HepG2 (cell line): ENCODE measurements at regions not wholly inside any gene's neighbourhood (a gene's known extent, or its start where the extent isn't known, plus 50 kb on each side); places are given as distances from the start of the nearest gene placed in this dataset.

Experiments
- ARID4A ChIP-seq: sonication (generic); formaldehyde crosslinking; IDR thresholded peaks from 2 replicates; pipeline ENCODE4 v1.5.0; 2020; ENCODE audit warnings: mild to moderate bottlenecking, missing genetic modification reagents, borderline replicate concordance
- CTCF ChIP-seq: sonication (generic); formaldehyde crosslinking; IDR thresholded peaks from 2 replicates; pipeline ENCODE4 v1.5.0; 2020; ENCODE audit warnings: mild to moderate bottlenecking, missing genetic modification reagents, moderate library complexity
- DR1 ChIP-seq: sonication (generic); formaldehyde crosslinking; IDR thresholded peaks from 2 replicates; pipeline ENCODE4 v1.8.0; 2021; ENCODE audit warnings: mild to moderate bottlenecking, missing genetic modification reagents, inconsistent platforms
- HNF4A ChIP-seq: sonication (generic); formaldehyde crosslinking; IDR thresholded peaks from 2 replicates; pipeline ENCODE4 v1.4.0; 2020; ENCODE audit warnings: missing genetic modification reagents
- HNRNPL ChIP-seq: fragments of 200-400 bp; formaldehyde crosslinking; IDR thresholded peaks from 2 replicates; pipeline ENCODE4 v1.6.1; 2017; ENCODE audit warnings: mild to moderate bottlenecking, low read depth, low read length
- MLXIP ChIP-seq: sonication (generic); formaldehyde crosslinking; IDR thresholded peaks from 2 replicates; pipeline ENCODE4 v1.9.0; 2021; ENCODE audit warnings: missing genetic modification reagents, borderline replicate concordance
- NR2F6 ChIP-seq, 2 experiments: IDR thresholded peaks; 2 replicates each; pipeline ENCODE4 v1.6.1; 2016; ENCODE audit warnings: antibody characterized with exemption in 1 of 2, mild to moderate bottlenecking in 1 of 2
- PAXIP1 ChIP-seq: sonication (generic); formaldehyde crosslinking; conservative IDR thresholded peaks from 2 replicates; pipeline ENCODE4 v1.4.0; 2020; ENCODE audit warnings: mild to moderate bottlenecking, missing genetic modification reagents, moderate library complexity
- REL ChIP-seq: sonication (generic); formaldehyde crosslinking; conservative IDR thresholded peaks from 2 replicates; pipeline ENCODE4 v1.8.0; 2022; ENCODE audit warnings: mild to moderate bottlenecking, missing genetic modification reagents, moderate library complexity
- RXRA ChIP-seq: sonication (generic); formaldehyde crosslinking; IDR thresholded peaks from 2 replicates; pipeline ENCODE4 v1.5.1; 2020; ENCODE audit warnings: missing genetic modification reagents
- SALL1 ChIP-seq: sonication (generic); formaldehyde crosslinking; IDR thresholded peaks from 2 replicates; pipeline ENCODE4 v1.8.0; 2022; ENCODE audit warnings: mild to moderate bottlenecking, missing genetic modification reagents
- ZFY ChIP-seq: sonication (generic); formaldehyde crosslinking; IDR thresholded peaks from 2 replicates; pipeline ENCODE4 v1.4.0; 2020; ENCODE audit warnings: missing genetic modification reagents
- ZNF737 ChIP-seq: sonication (generic); formaldehyde crosslinking; IDR thresholded peaks from 2 replicates; pipeline ENCODE4 v1.5.0; 2020; ENCODE audit warnings: missing genetic modification reagents, mild to moderate bottlenecking, borderline replicate concordance
- ZNF891 ChIP-seq: sonication (generic); formaldehyde crosslinking; IDR thresholded peaks from 2 replicates; pipeline ENCODE4 v1.5.0; 2020; ENCODE audit warnings: mild to moderate bottlenecking, missing genetic modification reagents

GRCh38 chr5:139739150-139739974 lies 56.2 kb upstream of the PSD2 start (continued):
- TF ChIP-seq ARID4A (peak; percentile 47; the same call in 1 of the 2 replicates), ZNF891 (CRISPR knock-in tag) (0 out of 2 replicates have a peak, but pooled peaks have one; percentile 56), MLXIP (CRISPR knock-in tag) (no peak), PAXIP1 (peak; percentile 48; the same call in 1 of the 2 replicates), HNF4A (CRISPR knock-in tag) (0 out of 2 replicates have a peak, but pooled peaks have one; percentile 16), HNRNPL (peak; percentile 78; the same call in 1 of the 2 replicates), REL (CRISPR knock-in tag) (0 out of 2 replicates have a peak, but pooled peaks have one; percentile 35), ZNF737 (no peak), ZFY (CRISPR knock-in tag) (peak; percentile 49; the same call in 1 of the 2 replicates), SALL1 (CRISPR knock-in tag) (peak; percentile 58), NR2F6 (IDR thresholded peaks at IDR 0.05) (no peak), NR2F6 (CRISPR knock-in tag; IDR thresholded peaks at IDR 0.05) (0 out of 2 replicates have a peak, but pooled peaks have one; percentile 22), CTCF (CRISPR knock-in tag) (no peak), RXRA (CRISPR knock-in tag) (0 out of 2 replicates have a peak, but pooled peaks have one; percentile 23), DR1 (CRISPR knock-in tag) (peak; percentile 69)
